ENCODE measurements at regions not wholly inside any gene's neighbourhood (a gene's known extent, or its start where the extent isn't known, plus 50 kb on each side); places are given as distances from the start of the nearest gene placed in this dataset.

GRCh38 chr1:5658340-5659316 lies 333.6 kb downstream of the NPHP4 start:
- H3K27ac ChIP-seq (ENCODE audit: low read depth, low read length), result no peak overlapping the region
- 65 to 86% (median 76%) methylated on average over 16 of the region's 16 CpGs for WGBS, 3 donors

- 14 to 23% (median 23%) methylated on average over 18 of the region's 18 CpGs for WGBS, 3 donors
Observed at GRCh38 chr1:5651964-5652821, 340.0 kb downstream of the NPHP4 start.

GRCh38 chr1:5651473-5651872 lies 340.8 kb downstream of the NPHP4 start:
- H3K27ac ChIP-seq (ENCODE audit: low read depth, low read length), result no peak overlapping the region
- 82 to 90% (median 88%) methylated on average over 11 of the region's 11 CpGs for WGBS, 3 donors

More at GRCh38 chr1:5651964-5652821, 340.0 kb downstream of the NPHP4 start:
- H3K27ac ChIP-seq (ENCODE audit: low read depth, low read length), result no peak overlapping the region

GRCh38 chr1:5651027-5651410 lies 341.2 kb downstream of the NPHP4 start:
- 75 to 88% (median 87%) methylated on average over 13 of the region's 13 CpGs for WGBS, 3 donors
- no peak overlapping the region for H3K27ac ChIP-seq (ENCODE audit: low read depth, low read length)

GRCh38 chr1:5650283-5651026 lies 341.8 kb downstream of the NPHP4 start:
- 61 to 83% (median 82%) methylated on average over 22 of the region's 22 CpGs for WGBS, 3 donors

GRCh38 chr1:5649795-5650194 lies 342.4 kb downstream of the NPHP4 start:
- no peak overlapping the region for H3K27ac ChIP-seq (ENCODE audit: low read depth, low read length)
- WGBS, 3 donors, result 74 to 92% (median 89%) methylated on average over 5 of the region's 5 CpGs

More at GRCh38 chr1:5650283-5651026, 341.8 kb downstream of the NPHP4 start:
- no peak overlapping the region for H3K27ac ChIP-seq (ENCODE audit: low read depth, low read length)

GRCh38 chr1:5649166-5649551 lies 343.1 kb downstream of the NPHP4 start:
- WGBS, 3 donors, result 67 to 89% (median 79%) methylated on average over 4 of the region's 4 CpGs

GRCh38 chr1:5648410-5649165 lies 343.6 kb downstream of the NPHP4 start:
- no peak overlapping the region for H3K27ac ChIP-seq (ENCODE audit: low read depth, low read length)
- WGBS, 3 donors, result 67 to 81% (median 78%) methylated on average over 10 of the region's 10 CpGs

More at GRCh38 chr1:5649166-5649551, 343.1 kb downstream of the NPHP4 start:
- no peak overlapping the region for H3K27ac ChIP-seq (ENCODE audit: low read depth, low read length)

- H3K27ac ChIP-seq (ENCODE audit: low read depth, low read length), result no peak overlapping the region
- WGBS, 3 donors, result 25 to 57% (median 51%) methylated on average over 7 of the region's 7 CpGs
Observed at GRCh38 chr1:5647234-5647633, 345.0 kb downstream of the NPHP4 start.

- 45 to 63% (median 59%) methylated on average over 7 of the region's 7 CpGs for WGBS, 3 donors
Observed at GRCh38 chr1:5646486-5647149, 345.6 kb downstream of the NPHP4 start.

GRCh38 chr1:5645929-5646328 lies 346.3 kb downstream of the NPHP4 start:
- H3K27ac ChIP-seq (ENCODE audit: low read depth, low read length), result no peak overlapping the region
- WGBS, 3 donors, result 55 to 89% (median 80%) methylated on average over 6 of the region's 6 CpGs

More at GRCh38 chr1:5646486-5647149, 345.6 kb downstream of the NPHP4 start:
- H3K27ac ChIP-seq (ENCODE audit: low read depth, low read length), result no peak overlapping the region

GRCh38 chr1:5645135-5645399 lies 347.2 kb downstream of the NPHP4 start:
- no peak overlapping the region for H3K27ac ChIP-seq (ENCODE audit: low read depth, low read length)
- 61 to 89% (median 76%) methylated on average over 5 of the region's 5 CpGs for WGBS, 3 donors

GRCh38 chr1:5644281-5645134 lies 347.7 kb downstream of the NPHP4 start:
- WGBS, 3 donors, result 84 to 86% (median 86%) methylated on average over 12 of the region's 12 CpGs
- H3K27ac ChIP-seq (ENCODE audit: low read depth, low read length), result no peak overlapping the region

GRCh38 chr1:5643360-5644107 lies 348.7 kb downstream of the NPHP4 start:
- H3K27ac ChIP-seq (ENCODE audit: low read depth, low read length), result no peak overlapping the region
- WGBS, 3 donors, result 60 to 81% (median 78%) methylated on average over 15 of the region's 15 CpGs

GRCh38 chr1:5640845-5641244 lies 351.4 kb downstream of the NPHP4 start:
- no peak overlapping the region for H3K27ac ChIP-seq (ENCODE audit: low read depth, low read length)
- WGBS, 3 donors, result 54 to 62% (median 58%) methylated on average over 6 of the region's 6 CpGs
